GM21367 (cell line): ENCODE measurements at regions not wholly inside any gene's neighbourhood (a gene's known extent, or its start where the extent isn't known, plus 50 kb on each side); places are given as distances from the start of the nearest gene placed in this dataset.

Experiments
- ATAC-seq: cut with Tn5 transposase; IDR thresholded peaks from one replicate; pipeline ENCODE4 v1.9.1; 2021; ENCODE audit not compliant: unreplicated experiment

DNA sequence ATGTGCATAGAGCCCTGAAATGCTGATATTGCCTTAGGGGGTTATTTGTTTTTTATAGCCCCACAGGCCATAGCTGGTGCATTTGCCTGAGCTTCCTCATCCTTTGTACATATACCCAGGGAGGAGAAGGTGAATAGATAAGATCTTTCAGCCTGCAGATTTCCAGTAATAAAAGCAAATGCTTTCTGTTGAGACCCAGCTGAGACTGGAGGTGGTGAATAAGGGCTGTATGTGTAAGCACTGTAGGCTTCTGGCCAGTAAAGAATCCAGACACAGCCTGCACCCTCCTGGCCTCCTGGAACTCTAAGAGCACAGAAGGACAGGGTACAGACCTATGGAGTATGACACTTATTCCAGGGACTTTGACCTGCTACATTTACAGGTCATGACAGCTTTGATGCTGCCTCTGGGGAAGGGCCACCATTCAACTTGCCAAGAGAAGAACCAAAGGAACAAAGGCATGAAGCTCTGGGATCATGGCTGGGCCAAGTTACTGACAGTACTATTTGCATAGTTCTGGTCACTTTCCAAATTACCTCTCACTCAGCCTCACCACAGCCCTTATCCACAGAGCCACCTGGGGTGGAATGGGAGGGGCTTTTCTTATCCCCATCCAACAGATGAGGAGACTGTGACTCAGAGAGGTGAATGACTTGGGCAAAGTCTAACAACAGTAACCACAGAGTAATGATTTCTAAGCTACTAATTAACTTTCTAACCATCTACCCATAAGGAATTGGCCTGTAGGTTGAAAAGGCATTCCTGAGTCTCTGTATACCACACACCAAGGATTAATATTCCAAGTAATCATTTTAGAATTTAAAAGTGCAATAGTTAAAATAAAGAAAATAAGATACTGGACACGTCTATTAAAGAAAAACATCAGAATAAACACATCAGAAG lies 604.5 kb upstream of the KLF4 start:
- no peak for ATAC-seq

DNA sequence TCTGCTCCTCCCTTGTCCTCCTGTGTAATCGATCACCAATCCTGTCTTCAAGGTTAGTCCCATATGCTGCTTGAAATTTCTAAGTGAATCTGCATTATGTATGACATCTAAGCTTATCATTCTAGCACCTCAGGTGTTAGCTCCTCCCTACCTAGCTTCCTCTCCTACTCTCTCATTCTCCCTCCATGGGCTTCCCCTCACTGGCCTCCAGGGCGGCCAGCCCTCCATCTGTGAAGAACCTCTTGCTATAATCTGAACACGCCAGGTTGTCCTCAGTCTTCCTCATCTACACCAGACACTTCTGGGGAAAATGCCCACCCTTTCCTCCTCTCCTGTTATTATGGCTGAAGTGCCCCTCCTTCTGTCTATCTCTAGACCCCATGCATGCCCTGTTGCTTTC lies 599.3 kb upstream of the KLF4 start:
- ATAC-seq: no peak

DNA sequence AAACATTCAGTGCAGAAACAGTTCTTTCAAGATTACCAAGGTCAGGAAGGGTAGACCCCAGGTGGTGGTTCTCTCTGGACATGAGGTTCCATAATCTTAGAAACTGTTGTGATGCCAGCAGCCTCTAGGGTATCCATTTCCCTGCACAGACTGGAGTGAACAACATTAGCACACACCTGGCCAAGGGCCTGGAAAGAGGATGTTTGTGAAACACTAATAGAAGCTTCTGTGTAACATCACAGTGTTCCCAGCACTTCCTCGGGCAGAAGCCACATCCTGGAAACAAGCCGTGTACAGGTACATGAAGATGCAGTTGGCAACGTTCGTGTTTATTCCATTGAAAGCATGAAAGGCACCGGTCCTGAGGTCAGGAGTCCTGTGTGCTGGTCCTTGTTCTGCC lies 598.2 kb upstream of the KLF4 start:
- ATAC-seq: no peak

DNA sequence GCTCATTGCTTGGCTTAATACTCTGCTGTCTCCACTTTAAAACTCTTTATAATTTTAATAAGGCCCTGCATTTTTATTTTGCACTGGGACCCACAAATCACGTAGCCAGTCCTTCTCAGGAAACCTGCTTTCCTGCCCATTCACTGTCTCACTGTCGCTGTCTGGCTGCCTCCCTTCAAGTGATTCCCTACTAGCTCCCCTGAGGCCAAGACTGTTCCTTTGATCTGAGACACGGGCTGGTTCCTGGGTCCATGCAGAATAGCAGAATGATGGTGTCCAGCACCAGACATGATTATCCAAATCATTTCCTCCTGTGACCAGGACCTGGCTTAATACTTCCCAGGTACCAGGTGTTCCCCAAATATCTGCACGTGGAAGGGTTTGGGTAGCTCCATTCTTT lies 597.1 kb upstream of the KLF4 start:
- no peak for ATAC-seq

DNA sequence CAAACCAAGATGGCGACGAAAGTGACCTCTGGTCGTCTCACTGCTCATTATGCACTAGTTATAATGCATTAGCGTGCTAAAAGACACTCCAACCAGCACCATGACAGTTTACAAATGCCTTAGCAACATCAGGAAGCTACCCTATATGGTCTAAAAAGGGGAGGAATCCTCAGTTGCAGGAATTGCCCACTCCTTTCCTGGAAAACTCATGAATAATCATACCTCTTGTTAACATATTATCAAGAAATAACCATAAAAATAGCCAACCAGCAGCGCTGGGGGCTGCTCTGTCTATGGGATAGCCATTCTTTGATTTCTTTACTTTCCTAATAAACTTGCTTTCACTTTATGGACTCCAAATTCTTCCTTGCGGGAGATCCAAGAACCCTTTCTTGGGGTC lies 595.7 kb upstream of the KLF4 start:
- ATAC-seq: no peak

DNA sequence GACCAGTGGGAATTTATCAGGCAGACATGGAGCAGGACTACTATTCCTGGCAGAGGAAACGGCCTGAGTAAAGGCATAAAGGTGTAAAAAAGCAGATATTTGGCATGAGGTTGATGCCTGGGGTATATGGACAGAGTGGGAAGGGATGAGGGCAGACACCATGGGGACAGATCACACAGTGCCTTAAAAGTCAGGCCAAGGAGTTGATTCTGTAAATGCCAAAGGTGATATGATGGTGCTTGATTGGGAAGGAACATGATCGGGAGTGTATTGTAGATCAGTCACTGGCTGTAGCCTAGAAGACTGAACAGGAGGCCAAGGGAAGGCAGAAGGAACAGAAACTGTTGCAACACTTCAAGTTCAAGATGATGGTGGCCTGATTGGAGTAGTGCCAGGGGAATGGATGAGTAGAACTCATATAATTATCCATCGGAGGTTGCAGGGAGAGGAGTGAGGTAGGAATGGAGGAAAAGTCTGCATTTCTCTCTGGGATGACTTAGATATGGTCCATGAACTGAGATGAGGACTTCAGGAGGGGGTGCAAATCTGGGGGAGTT lies 594.3 kb upstream of the KLF4 start:
- no peak for ATAC-seq

DNA sequence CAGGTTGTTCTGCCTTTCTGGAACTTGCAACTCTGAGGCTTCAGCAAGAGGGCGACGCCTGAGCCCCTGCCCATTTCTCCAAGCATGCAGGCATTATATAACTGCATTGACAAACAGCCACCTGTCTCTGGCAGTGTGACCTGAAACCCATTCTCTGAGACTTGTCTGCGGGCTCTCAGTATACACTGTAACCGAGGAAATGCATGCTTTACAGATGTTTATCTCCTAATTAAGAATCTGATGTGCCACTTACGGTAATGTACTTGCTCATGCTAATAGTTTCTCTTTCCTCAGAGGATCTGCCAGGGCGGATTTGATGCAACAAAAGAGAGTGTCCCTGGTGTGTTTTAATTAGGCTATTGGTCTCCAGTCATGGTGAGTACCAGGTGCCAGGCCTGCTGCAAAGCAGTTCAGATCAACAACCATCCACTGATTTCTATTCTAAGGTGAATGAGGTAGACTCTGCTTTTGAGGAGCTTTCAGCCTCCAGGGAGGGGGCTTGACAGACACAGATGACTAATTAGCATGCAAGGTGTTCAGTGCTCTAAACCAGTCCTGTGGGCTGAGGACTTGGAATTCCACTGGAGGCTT lies 593.7 kb upstream of the KLF4 start:
- ATAC-seq: no peak

DNA sequence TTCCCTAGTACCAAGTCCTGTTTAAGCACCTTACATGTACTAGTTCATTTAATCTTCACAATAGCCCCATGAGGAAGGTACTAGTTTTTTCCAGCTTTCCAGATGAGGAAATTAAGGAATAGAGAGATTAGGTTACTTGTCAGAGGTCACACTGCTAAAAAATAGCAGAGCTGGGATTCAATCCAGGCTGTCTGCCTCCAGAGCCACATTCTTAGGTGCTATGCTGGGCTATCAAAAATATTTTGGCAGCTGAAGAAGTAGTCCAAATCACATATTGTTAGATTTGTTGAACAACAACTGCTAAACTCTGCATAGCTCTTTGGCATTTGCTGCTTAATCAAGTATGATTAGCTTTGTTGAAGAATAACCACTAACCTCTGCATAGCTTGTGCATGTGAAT lies 591.5 kb upstream of the KLF4 start:
- ATAC-seq: no peak

DNA sequence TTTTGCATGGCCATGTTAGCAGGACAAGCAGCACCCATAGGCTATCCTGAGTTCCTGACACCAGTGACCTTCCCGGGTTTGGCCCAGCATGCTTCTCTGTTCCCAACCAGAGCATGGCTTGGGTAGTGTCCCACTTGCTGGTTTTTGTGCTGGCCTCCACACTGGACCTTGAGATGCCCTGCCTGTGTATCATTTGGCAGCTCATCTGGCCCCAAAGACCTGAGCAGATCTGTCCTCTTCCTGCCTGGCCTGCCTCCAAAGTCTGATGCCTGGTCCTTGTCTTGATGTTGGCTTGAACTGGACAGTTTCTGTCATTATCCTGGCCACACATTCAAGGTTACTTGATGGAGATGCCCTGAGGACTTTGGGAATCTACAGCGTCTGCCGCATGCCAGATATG lies 590.7 kb upstream of the KLF4 start:
- ATAC-seq: no peak

DNA sequence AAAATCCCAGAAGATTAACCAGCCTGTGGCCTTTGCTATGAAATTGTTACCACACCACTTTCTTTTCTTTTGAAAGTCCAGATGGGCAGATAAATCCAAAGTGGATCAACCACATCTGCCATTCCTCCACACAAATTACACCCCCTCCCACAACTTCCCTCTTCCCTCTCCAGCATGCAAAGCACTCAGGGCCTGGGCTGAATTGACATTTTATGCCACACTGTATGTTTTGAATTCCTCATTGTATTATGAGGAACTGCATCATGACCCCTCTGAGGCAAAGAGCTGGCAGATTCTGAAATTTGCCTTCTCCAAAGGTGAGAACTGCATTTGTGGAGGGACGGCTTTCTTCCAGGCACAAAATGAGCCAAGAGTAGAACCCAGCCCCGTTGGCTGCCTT lies 589.2 kb upstream of the KLF4 start:
- ATAC-seq: no peak

DNA sequence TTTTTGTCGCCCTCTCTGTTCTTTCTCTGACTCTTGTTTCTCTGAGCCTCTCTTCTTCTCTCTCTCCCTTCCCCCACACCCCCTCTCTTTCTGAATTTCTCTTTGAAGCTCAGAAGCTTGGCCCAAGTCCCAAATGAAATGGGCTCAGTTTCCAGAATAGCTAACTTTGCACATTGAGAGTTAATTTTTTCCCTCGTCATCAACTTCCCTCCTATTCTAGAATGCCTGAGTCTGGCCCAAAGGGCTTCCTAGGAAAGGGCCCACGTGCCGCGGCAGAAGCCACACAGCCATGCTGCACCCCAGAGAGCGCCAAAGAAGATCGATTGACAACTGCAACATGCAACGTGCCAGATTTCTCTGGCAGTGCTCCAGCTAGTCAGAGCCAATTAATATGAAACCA lies 588.8 kb upstream of the KLF4 start:
- ATAC-seq: no peak

DNA sequence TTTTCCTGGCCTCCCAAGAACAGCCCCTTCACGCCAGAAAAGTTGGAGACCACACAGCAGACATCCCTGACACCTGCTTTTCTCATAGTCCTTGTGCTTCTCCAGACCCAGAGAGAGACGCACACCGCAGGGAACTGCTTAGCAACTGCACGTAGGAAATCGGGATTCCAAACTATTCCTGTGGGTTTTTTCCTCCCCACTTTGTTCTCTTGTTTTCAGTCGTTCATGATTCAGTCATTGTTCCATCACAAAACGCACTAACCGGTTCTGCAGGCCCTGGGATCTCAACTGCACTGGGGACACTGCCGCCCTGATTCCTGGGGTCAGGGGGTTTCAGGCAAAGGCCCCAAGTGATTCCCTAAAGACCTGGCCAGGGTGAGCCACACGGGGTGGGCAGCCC lies 588.0 kb upstream of the KLF4 start:
- ATAC-seq: no peak

DNA sequence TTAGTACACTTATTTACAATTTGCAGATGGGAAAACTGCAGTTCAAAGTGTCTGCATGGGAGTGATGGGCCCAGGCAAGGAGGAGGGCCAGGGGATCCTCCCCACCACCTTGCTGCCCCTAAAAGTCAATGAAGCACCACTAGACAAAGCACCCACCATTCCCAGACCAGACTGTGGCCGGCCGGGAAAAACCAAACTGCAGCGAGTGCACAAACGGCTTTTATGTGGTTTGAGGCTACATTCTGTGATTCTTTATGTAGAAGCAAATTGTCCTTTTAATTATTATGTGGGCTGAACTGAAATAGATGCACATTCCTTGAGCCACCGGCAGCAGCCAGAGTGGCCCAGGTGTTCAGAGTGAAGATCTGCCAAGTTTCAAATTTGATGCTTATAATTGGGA lies 585.3 kb upstream of the KLF4 start:
- no peak for ATAC-seq

DNA sequence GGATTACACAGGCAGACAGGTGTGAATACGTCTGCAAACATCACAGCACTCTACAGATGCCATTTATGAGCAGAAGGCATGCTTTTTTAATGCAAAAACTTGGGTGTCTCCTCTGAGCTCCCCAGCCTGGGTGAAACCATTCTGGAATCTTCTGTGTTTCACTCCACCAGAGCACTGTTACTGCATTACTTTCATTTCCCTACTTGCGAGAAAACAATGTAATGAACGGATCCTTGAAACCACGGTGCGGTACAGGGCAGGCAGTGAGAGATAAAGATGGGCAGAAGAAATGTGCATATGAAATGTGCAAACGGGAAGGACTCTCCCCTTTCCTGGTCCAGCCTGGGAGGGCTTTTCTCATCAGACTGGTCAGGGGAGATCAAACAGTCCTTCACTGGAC lies 584.3 kb upstream of the KLF4 start:
- no peak for ATAC-seq

DNA sequence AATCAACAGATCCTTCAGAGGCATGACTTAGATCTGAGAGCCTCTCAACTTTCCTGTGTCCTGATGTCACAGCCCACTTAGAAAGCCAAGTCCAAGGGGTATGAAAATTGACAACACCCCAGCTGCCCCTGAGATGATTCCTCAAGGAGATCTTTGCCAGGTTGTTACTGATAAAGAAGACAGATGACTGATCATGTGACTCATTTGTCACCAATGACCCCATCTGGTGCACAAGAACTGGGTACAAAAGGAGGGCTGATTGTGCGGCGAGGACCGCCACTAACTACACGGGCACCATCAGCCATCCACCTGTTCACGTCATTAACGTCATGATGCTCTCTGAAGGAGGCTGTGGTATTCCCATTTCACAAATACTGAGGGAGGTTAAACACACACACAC lies 583.2 kb upstream of the KLF4 start:
- no peak for ATAC-seq

DNA sequence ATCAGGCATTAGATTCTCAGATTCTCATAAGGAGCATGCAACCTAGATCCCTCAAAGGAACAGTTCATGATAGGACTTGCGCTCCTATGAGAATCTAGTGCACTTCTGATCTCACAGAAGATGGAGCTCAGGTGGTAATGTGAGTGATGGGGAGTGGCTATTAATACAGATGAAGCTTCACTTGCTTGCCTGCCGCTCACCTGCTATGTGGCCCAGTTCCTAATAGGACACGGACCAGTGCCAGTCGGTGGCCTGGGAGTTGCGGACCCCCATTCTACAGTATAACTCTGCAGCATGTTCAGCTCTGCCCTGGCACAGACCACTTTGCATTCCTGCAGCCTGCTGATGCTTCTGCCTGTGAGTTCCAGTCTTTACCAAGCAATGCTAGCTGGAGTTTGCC lies 581.3 kb upstream of the KLF4 start:
- no peak for ATAC-seq

DNA sequence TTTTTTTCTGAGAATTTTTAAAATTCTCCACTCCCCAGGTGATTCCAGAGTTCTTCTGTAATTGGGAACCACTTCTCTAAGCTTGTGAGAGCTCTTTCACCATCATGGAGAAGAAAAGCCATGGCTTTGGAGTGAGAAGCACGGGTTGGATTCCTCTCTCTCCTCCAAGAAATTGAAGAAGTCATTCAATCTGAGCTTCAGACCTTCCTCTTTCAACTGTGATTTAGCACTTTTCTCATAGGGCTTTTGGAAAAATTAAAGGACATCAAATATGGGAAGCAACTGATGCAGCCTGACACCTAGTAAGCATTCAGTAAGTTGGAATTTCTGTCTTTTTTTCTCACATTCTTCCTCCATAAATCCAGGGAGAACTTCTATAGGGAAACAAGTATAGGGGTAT lies 580.4 kb upstream of the KLF4 start:
- ATAC-seq: no peak

DNA sequence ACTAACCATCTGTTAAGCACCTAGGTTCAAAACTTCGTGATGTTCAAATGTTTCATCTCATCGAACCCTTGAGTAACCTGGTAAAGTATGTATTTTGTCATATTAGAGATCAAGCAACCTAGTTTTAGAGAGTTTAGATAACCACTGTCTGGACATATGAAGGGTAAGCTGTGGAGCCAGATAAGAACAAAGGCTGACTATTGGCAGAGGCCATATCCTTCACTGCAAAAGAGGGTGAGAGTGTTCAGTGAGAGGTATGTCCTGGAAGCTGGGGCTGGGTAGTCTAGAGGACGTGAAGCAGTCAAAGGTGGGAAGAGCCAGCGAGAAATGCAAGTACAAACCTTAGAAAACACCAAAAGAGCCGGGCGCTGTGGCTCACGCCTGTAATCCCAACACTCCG lies 573.1 kb upstream of the KLF4 start:
- no peak for ATAC-seq

DNA sequence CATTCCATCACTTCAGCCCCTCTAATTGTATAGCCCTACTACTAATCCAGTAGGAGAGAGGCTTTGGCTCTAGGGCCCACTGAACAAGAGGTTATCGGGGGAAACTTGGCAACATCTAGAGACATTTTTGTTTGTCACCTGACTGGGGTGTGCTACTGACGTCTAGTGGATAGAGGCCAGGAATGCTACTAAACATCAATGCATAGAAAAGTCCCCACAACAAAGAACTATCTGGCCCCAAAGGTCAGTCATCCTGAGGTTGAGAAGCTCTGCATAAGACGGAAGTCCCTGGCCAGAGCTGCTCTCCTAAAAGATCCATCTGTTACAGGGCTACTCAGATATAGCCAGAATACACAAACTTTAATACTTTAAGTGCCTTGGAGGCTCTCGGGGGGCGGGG lies 570.6 kb upstream of the KLF4 start:
- ATAC-seq: no peak

DNA sequence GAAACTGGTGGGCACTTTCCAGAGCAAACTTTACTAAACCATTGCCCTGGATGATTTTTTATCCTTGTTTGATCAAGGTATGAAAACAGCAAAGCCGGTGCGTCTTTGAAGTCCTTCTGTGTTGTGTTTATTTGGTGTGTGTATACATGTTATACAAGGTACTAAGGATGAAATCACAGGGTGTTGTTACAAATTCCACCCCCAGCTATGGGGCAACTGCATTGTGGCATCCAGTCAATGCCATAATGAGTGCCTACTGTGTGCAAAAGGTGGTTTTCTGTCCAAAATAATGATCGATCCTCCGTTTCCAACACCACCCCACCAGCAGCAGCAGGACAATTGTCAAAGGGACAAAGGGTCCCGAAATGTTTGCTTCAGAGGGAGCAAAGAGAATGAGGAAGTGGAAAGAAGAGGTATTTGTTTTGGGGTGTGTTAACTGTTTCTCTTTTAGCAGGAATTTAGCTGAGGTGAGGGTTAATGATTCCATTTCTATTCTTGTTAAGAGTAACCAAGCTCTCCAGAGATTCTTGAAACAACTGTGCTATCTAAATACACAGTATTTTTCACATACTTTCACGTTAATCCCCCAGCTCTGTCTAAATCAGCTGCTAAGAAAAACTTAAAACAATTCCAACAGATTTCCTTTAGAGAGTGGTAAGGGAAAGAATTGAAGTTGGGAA lies 568.7 kb upstream of the KLF4 start:
- no peak for ATAC-seq

DNA sequence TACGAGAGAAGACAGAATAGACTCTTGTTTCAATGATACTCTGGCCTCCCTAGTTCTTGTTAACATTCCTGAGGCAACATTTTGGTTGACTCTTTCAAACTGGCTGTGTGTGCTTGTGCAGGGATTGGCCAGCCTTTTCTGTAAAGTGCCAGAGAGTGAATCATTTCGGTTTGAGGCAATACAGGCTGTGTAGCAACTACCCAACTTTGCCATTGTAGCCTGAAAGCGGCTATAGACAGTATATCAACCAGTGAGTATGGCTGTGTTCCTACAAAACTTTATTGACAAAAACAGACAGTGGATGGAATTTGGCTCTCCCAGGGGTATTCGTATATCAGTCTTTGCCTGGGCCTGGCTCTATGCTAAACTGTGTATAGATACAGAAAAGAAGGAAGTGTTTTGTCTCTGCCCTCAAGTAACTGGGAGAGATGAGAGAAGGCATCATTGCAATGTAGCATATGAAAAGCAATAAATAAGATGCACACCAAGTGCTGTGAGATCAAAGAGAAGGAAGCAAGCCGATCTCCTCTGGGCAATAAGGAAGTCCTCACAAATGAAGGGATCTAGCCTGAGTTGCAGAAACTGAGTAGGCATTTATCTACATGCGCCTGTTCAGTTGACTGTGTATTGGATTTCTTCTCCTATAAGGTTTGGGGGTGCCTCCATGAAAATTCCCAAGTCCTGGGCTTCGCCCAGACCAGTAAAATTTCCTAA lies 568.0 kb upstream of the KLF4 start:
- ATAC-seq: no peak
